Endothelial cell of umbilical vein (primary cell): ENCODE measurements at regions not wholly inside any gene's neighbourhood (a gene's known extent, or its start where the extent isn't known, plus 50 kb on each side); places are given as distances from the start of the nearest gene placed in this dataset.

Experiments
- BruUV-seq: library from RNA; stranded (reverse); fragments of 400-500 nt; replicated peaks from 2 replicates; lab custom pipeline; 2021; lab: Mats Ljungman, UMichigan
- CTCF ChIA-PET: fragments of 300-600, 350-600 bp; sonication (Branson Sonifier 250); formaldehyde crosslinking; loops from one replicate; lab custom pipeline; 2021; ENCODE audit warnings: antibody characterized with exemption, inconsistent platforms; lab: Charles Lee
- POLR2A ChIA-PET: fragments of 300-600, 350-600 bp; sonication (Branson Sonifier 250); formaldehyde crosslinking; loops from one replicate; lab custom pipeline; 2021; ENCODE audit warnings: antibody characterized with exemption, inconsistent platforms; lab: Charles Lee
- DNase-seq: peaks from one replicate; pipeline ENCODE4 v3.0.0-alpha.2; 2011; ENCODE audit warnings: low read depth, low spot score
- FAIRE-seq: peaks from 2 replicates; lab custom pipeline; 2011; peaks lifted over from hg19 to GRCh38; lab: Jason Lieb, UNC
- H2AFZ ChIP-seq: 2 replicates; pipeline ENCODE4 v1.6.0; 2012; ENCODE audit warnings: low read depth, low read length, control low read depth, inconsistent platforms
- H3K27ac ChIP-seq: 2 replicates; pipeline ENCODE4 v1.5.1; 2011; ENCODE audit warnings: low read depth, mild to moderate bottlenecking, control low read depth, low read length, moderate library complexity; ENCODE audit not compliant: insufficient read depth
- H3K27me3 ChIP-seq, 2 experiments: 2 replicates each; pipeline versions ENCODE4 v1.6.0 to v1.6.1; 2011; ENCODE audit warnings: low read length in 2 of 2, mixed read lengths in 1 of 2; ENCODE audit not compliant: control insufficient read depth in 2 of 2, insufficient read depth in 2 of 2
- H3K36me3 ChIP-seq, 2 experiments: 2 replicates in 1 of 2; 3 replicates in 1 of 2; pipeline ENCODE4 v1.5.1; 2011; ENCODE audit warnings: low read length in 2 of 2, mild to moderate bottlenecking in 1 of 2, moderate library complexity in 1 of 2; ENCODE audit not compliant: control insufficient read depth in 2 of 2, insufficient read depth in 2 of 2; ENCODE audit errors: extremely low read depth in 1 of 2
- H3K4me1 ChIP-seq: 3 replicates; pipeline ENCODE4 v1.5.1; 2011; ENCODE audit warnings: mild to moderate bottlenecking, low read length; ENCODE audit not compliant: control insufficient read depth, insufficient read depth; ENCODE audit errors: extremely low read depth
- H3K4me2 ChIP-seq: 2 replicates; pipeline ENCODE4 v1.6.1; 2011; ENCODE audit warnings: low read length, control low read depth, mixed read lengths; ENCODE audit not compliant: insufficient read depth
- H3K4me3 ChIP-seq, 3 experiments: fragments of 200-600 bp in 1 of 3; sonication (generic), shearing (Covaris generic) in 1 of 3; replicated peaks in 1 of 3; 2 replicates each; pipeline ENCODE4 v1.5.1; 2011 to 2016; ENCODE audit warnings: control low read depth in 3 of 3, low read length in 3 of 3, mild to moderate bottlenecking in 2 of 3, inconsistent platforms in 1 of 3, low read depth in 1 of 3, moderate library complexity in 1 of 3; ENCODE audit not compliant: insufficient read depth in 1 of 3
- H3K79me2 ChIP-seq: 2 replicates; pipeline ENCODE4 v1.6.0; 2012; ENCODE audit warnings: low read length, inconsistent platforms; ENCODE audit not compliant: control insufficient read depth, insufficient read depth
- H3K9ac ChIP-seq: replicated peaks from 2 replicates; pipeline ENCODE3; 2011; ENCODE audit warnings: low read length, control low read depth; ENCODE audit not compliant: insufficient read depth; ENCODE audit errors: extremely low read depth
- H3K9me1 ChIP-seq: replicated peaks from 3 replicates; pipeline ENCODE4 v1.6.0; 2011; ENCODE audit warnings: mild to moderate bottlenecking, low read length; ENCODE audit not compliant: control insufficient read depth, insufficient read depth; ENCODE audit errors: extremely low read depth
- H3K9me3 ChIP-seq: replicated peaks from 2 replicates; pipeline ENCODE4 v1.5.1; 2012; ENCODE audit warnings: low read length, inconsistent platforms; ENCODE audit not compliant: control insufficient read depth, insufficient read depth
- H4K20me1 ChIP-seq: replicated peaks from 2 replicates; pipeline ENCODE3; 2011; ENCODE audit warnings: mild to moderate bottlenecking, low read length; ENCODE audit not compliant: control insufficient read depth, insufficient read depth; ENCODE audit errors: extremely low read depth
- EZH2 ChIP-seq: IDR thresholded peaks from 2 replicates; pipeline ENCODE4 v1.6.1; 2012; ENCODE audit warnings: borderline replicate concordance, low read depth, mild to moderate bottlenecking, moderate library complexity, low read length, inconsistent platforms; ENCODE audit not compliant: severe bottlenecking
- FOS ChIP-seq: IDR thresholded peaks from 2 replicates; pipeline ENCODE4 v1.6.1; 2011; ENCODE audit warnings: mild to moderate bottlenecking, low read length, moderate library complexity, borderline replicate concordance; ENCODE audit not compliant: insufficient read depth
- GATA2 ChIP-seq: IDR thresholded peaks from 2 replicates; pipeline ENCODE4 v1.7.0; 2011; ENCODE audit warnings: low read depth, mild to moderate bottlenecking, moderate library complexity, mixed read lengths, low read length; ENCODE audit not compliant: insufficient read length, insufficient read depth
- JUN ChIP-seq: IDR thresholded peaks from 2 replicates; pipeline ENCODE4 v1.6.1; 2011; ENCODE audit warnings: borderline replicate concordance, low read depth; ENCODE audit not compliant: insufficient read length, insufficient read depth
- MYC ChIP-seq: IDR thresholded peaks from one replicate; pipeline ENCODE4 v1.6.1; 2011; ENCODE audit warnings: mild to moderate bottlenecking, low read depth, low read length
- POLR2A ChIP-seq: IDR thresholded peaks from 2 replicates; pipeline ENCODE4 v1.6.1; 2012; ENCODE audit warnings: low read depth, mild to moderate bottlenecking, control low read depth, low read length
- POLR2AphosphoS5 ChIP-seq: IDR thresholded peaks from 2 replicates; pipeline ENCODE4 v1.6.1; 2012; ENCODE audit warnings: low read depth, mild to moderate bottlenecking, control low read depth, low read length, moderate library complexity; ENCODE audit not compliant: insufficient read depth
- dilution Hi-C: fragments of 300-500 bp; cut with MboI; formaldehyde crosslinking; loops from one replicate; pipeline ENCODE4 v1.15.0; 2019; ENCODE audit warnings: low sequenced_read_pairs; ENCODE audit not compliant: extremely low pct_ligation_motif_present
- intact Hi-C: fragments of 100-400 bp; cut with micrococcal nuclease; formaldehyde crosslinking; loops from one replicate; pipeline ENCODE4 v1.10.0; 2022
- TF ChIP-seq, protein P1 (sequence below): IDR thresholded peaks from 2 replicates; pipeline ENCODE4 v1.6.1; 2011; ENCODE audit not compliant: insufficient read depth, insufficient read length
- TF ChIP-seq, protein P2 (sequence below), 2 donors: IDR thresholded peaks; 1 replicate in 1 of 2; 2 replicates in 1 of 2; pipeline ENCODE4 v1.5.1; 2011; ENCODE audit warnings: low read length in 2 of 2, mild to moderate bottlenecking in 2 of 2, moderate library complexity in 2 of 2, control low read depth in 1 of 2, inconsistent platforms in 1 of 2, low read depth in 1 of 2; ENCODE audit not compliant: insufficient read depth in 1 of 2; ENCODE audit errors: extremely low read depth in 1 of 2

DNA sequence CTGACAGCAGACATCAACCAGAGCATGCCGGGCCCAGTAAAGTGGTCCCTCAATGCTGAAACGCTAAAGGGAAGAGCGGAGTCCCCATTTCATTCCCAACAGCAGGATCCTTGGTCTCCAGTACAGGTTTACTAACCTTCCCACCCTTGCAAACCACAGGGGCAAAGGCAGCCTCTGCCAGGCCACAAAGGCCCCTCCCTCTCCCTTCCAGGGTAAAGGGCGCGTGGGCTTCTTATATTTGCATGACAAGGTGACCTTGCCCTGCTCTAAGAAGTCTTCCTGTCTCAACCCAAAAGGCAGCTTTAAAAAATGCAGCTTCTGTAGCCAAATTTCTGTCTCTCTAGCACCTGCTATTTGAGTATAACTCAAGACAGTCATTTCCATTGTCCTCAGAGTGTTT lies 131.5 kb upstream of the PTCH1 start:
- POLR2A ChIA-PET: no interaction called here
- Histone ChIP-seq H3K4me3 (no peak overlapping the region), H3K79me2 (no peaks in the 10 kb centered on the region), H2AFZ (no peak overlapping the region), H3K9ac (no peak overlapping the region), H3K36me3 (no peaks in the 10 kb centered on the region), H4K20me1 (no peaks in the 10 kb centered on the region), H3K27me3 (peaks cover 2 to 3% of the 10 kb centered on the region in 2 experiments), H3K9me3 (no peaks in the 10 kb centered on the region), H3K4me2 (no peak overlapping the region), H3K27ac (no peak overlapping the region), H3K9me1 (no peaks in the 10 kb centered on the region), H3K4me1 (no peaks in the 10 kb centered on the region)
- dilution Hi-C loops: no loop called here
- DNase-seq: no peak
- no TSS peak for BruUV-seq
- TF ChIP-seq POLR2AphosphoS5 (no peak), JUN (no peak), POLR2A (no peak), FOS (no peak)
- TF ChIP-seq, protein P1, sequence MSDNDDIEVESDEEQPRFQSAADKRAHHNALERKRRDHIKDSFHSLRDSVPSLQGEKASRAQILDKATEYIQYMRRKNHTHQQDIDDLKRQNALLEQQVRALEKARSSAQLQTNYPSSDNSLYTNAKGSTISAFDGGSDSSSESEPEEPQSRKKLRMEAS: no peak
- CTCF ChIA-PET: no interaction called here
- intact Hi-C loops: no loop called here
- no peak for FAIRE-seq

DNA sequence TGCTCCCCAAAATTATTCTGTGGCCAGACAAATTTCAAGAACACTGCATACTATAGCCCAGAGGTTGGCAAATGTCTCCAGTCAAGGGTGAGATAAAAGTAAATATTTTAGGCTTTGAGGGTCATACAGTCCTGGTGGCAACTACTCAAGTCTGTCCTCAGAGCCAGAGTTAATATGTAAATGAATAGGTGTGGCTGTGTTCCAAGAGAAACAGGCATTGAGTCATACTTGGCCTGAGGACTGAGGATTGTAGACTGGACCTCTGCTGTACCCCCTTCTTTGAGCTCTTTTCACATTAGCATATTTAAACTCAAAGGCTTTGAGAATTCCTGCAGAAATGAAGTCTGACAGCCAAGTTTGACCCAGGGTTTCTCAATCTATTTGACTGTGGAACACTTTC lies 129.2 kb upstream of the PTCH1 start:
- H4K20me1 ChIP-seq: no peaks in the 10 kb centered on the region
- H2AFZ ChIP-seq: no peak overlapping the region
- H3K4me1 ChIP-seq: no peaks in the 10 kb centered on the region
- TF ChIP-seq POLR2A (no peak), FOS (no peak), GATA2 (no peak), POLR2AphosphoS5 (no peak), MYC (no peak), EZH2 (no peak), JUN (no peak)
- TF ChIP-seq, protein P1: no peak
- TF ChIP-seq, protein P2, sequence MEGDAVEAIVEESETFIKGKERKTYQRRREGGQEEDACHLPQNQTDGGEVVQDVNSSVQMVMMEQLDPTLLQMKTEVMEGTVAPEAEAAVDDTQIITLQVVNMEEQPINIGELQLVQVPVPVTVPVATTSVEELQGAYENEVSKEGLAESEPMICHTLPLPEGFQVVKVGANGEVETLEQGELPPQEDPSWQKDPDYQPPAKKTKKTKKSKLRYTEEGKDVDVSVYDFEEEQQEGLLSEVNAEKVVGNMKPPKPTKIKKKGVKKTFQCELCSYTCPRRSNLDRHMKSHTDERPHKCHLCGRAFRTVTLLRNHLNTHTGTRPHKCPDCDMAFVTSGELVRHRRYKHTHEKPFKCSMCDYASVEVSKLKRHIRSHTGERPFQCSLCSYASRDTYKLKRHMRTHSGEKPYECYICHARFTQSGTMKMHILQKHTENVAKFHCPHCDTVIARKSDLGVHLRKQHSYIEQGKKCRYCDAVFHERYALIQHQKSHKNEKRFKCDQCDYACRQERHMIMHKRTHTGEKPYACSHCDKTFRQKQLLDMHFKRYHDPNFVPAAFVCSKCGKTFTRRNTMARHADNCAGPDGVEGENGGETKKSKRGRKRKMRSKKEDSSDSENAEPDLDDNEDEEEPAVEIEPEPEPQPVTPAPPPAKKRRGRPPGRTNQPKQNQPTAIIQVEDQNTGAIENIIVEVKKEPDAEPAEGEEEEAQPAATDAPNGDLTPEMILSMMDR (IDR thresholded peaks at IDR 0.05; ENCODE audit: extremely low read depth in 1 of 2, insufficient read depth in 1 of 2, low read depth in 1 of 2, low read length in 2 of 2): no peak
- CTCF ChIA-PET: interaction anchor here (1.5 kb wide), 1 partner anchor 19 kb away, joined by 4 read pairs; no protein-coding TSS in a partner anchor
- FAIRE-seq (peak; percentile 8), DNase-seq (peak; percentile 32)
- no peaks in the 10 kb centered on the region for H3K79me2 ChIP-seq
- H3K9ac ChIP-seq: no peak overlapping the region
- POLR2A ChIA-PET: no interaction called here
- dilution Hi-C loops (no loop called here), intact Hi-C loops (no loop called here)
- no peaks in the 10 kb centered on the region for H3K9me1 ChIP-seq
- no peak overlapping the region for H3K4me2 ChIP-seq
- no peaks in the 10 kb centered on the region for H3K36me3 ChIP-seq
- no peak overlapping the region for H3K27ac ChIP-seq
- H3K9me3 ChIP-seq: no peaks in the 10 kb centered on the region
- no TSS peak for BruUV-seq
- H3K4me3 ChIP-seq: no peak overlapping the region
- peaks cover 0 to 4% of the 10 kb centered on the region in 2 experiments for H3K27me3 ChIP-seq
